NCI-H1436 (cell line): ENCODE measurements at regions not wholly inside any gene's neighbourhood (a gene's known extent, or its start where the extent isn't known, plus 50 kb on each side); places are given as distances from the start of the nearest gene placed in this dataset.

Experiments
- DNase-seq: peaks from one replicate; lab custom pipeline; 2025; lab: John Stamatoyannopoulos, UW

GRCh38 chr7:123259759-123260158 lies 60.0 kb upstream of the SLC13A1 start:
- DNase-seq = no peak
